HG02759 (cell line): ENCODE measurements at regions not wholly inside any gene's neighbourhood (a gene's known extent, or its start where the extent isn't known, plus 50 kb on each side); places are given as distances from the start of the nearest gene placed in this dataset.

Experiments
- ATAC-seq: cut with Tn5 transposase; IDR thresholded peaks from one replicate; pipeline ENCODE4 v1.9.1; 2021; ENCODE audit warnings: mild to moderate bottlenecking, moderate library complexity; ENCODE audit not compliant: unreplicated experiment

DNA sequence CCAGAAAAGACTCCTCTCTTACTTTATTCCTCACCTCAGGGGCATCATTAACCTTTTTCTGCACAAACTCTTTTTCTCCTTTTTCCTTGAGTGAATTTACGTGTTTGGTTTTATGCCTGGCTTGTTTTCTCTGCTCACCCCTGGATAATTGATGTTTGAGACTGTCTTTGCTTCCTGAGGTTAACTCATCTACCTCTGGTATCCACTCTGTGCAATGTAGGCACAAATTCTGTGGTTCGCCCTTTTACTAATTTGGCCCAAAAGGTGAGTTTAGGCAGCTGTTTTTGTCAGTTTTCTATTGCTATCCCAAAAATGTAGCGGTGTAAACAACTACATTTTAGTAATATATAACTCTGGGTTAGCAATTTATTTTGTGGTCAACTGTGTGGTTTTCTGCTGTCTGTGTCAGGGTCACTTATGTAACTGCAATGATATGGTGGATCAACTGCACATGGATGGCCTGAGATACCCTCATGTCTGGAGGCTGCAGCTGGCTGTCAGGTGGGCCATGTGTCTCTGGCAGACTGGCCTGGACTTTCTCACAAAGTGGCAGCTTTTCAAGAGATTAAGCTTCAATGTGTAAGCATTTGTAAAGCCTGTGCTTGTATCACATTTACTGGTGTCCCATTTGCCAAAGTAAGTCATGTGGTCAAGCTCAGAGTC lies 329.7 kb downstream of the FSIP2 start:
- peak; percentile 68 for ATAC-seq

DNA sequence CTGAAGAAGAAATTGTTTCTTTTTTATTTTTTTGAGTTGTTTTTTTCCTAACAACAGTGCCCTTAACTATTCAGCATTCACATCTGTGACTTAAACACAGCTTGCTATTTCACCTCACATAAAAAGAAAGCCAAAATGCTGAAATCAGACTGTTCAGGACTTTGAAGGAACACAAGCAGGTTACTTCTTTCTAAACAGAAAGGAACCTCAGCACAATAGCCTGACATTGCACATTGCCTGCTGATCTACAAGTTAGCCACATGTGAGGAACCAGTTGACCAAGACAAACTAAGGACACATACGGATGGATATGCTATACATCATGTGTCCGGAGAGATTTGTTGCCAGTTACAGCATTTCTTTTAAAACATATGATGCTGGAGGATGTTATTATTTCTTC lies 331.1 kb downstream of the FSIP2 start:
- no peak for ATAC-seq

DNA sequence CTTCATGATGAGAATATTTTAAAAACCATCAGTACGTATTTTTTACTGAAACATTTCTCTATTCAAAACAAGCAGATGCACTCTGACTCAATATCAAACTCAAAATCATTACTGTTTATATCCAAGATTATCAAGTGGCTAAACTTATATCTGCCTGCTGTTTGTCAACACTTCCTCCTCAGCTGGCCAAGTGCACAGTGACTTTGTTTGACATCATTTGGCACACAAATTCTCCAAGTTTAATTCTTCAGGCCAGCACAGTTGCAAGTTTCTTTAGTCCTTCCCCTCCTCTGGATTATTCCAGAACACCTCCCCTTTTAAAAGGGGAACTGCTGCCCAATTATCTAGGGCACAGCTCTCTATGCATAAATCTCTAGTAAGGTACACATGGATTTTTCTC lies 346.6 kb downstream of the FSIP2 start:
- ATAC-seq, result no peak

DNA sequence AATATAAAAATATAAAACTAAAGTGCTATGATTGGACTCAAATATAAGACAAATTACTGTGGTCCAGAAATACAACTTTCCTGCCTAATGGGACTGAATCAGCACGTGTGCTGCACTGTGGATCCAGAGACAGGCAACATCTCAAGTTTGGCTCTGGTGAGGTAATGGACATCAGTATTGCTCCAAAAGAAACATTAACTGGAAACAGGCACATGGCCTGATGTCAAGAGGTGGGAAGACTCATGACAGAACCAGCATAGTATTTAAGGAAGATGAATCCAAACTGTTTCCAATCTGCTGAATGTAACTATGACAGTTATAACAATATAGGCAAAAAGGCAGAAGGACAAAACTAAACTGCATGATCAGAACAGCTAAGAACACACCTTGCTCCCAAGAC lies 354.6 kb downstream of the FSIP2 start:
- ATAC-seq, result no peak

DNA sequence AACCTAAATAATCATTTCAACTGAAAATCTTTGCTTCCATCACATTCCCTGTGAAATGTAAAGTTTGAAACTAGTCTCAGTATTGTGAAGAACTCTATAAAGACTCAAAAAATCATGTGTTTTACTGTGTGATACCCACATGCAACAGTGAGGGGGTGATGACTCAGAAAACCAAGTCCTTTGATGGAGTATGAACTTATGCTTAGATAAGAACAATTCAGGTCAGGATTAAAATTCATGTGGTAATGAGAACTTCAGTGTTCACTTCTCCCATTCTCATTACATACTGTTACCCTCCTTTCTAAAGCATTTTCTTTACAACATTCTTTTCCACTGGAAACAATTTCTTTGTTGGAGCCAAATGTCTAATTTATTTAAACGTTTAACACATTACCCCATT lies 360.2 kb downstream of the FSIP2 start:
- ATAC-seq, result no peak

DNA sequence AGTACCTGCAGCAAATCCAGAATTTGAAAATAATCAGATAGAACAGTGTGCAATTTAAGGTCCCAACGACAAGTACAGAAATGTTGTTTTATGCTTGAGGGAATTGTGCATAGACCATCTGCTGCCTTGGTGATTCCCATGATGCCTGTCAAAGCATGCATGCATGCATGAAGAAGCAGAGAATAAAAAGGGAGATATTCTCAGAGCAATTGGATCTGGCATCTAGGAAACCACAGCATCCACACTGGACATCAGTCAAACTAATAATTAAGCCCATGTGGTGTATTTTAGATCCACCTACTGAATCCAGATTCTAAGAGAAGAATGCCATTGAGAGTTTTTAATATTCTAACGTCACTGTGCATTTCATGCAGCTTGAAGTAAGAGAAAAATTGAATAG lies 361.2 kb downstream of the FSIP2 start:
- ATAC-seq, result no peak

DNA sequence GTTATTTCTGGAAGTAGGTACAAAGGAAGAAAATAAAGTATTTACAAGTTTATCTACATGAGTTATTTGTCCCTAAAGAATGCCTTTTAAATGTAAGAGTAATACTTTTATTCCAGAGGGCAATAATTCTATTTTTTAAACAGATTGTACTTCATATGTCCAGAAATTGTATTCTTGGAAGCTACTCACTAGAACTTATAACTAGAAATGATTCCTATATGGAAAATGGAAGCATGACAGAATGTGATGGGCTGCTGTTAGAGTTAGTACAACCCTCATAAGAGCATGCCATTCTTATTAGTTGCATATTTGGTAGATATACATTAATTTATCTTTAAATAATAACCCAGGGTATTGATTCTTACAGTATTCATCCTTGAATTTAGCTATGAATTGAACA lies 362.0 kb downstream of the FSIP2 start:
- no peak for ATAC-seq

DNA sequence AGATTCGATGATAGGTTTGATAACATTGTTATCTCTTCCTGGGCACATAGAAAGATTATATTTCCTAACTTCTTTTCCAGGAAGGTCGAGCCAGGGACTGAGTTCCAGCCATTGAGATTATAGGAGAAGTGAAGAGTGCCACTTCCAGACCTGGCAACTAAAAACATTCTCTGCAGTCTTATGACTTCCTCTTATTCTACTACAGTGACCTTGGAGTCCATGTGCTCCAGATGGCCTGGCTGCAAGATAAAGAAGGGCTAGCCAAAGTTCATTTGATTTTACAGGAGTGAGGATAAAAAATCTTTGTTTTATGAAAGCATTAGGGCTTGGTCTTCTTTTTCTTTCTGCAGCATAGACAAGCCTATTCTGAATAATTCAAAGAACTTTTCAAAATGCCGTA lies 363.0 kb downstream of the FSIP2 start:
- ATAC-seq, result no peak

DNA sequence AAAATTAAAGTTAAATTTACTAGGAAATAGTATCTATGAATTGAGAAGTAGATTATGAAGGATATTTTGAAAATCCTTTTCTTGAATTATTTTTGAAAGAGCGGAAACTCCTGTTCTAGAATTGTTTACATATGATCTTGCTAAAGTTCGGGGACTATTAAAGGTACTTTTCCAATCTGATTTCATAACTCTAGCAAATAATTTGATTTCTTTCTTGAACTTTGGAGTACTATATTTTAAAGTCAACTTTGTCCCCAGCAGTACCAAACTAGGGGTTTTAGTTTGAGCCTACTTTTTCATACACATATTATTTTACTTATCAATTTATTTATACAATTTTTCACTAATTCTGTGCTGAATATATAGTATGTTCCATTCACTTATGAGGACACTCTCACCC lies 364.7 kb downstream of the FSIP2 start:
- no peak for ATAC-seq

DNA sequence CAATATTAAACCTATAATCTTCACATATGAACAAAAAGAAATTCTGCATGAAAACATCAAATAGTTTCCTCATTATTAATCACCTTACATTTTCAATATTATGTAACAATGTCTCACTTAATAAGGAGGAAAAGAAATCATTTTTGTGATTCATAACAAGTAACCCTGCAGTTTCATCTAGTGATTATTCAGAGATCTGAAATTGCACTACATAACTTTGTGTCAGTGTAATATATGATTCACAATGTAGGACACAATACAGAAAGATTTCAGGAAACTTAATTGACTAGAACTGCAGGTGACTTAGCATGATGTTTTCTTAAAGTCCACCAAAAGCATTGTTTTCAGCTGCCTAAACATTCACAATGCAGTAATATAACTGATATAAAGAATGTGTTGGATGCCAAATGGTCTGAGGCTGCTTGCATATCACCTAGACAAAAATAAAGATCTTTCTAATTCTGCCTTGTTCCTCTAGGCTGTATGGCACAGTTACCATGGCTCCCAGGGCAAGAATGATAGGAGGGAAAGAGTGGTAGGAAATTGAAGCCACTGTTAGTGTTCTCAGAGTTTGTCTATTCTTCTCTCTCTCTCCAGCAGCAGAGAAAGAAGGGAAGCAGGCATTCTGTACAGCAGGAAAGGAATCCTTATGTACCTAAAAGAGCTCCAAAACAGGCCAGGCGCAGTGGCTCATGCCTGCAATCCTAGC lies 366.6 kb downstream of the FSIP2 start:
- no peak for ATAC-seq

DNA sequence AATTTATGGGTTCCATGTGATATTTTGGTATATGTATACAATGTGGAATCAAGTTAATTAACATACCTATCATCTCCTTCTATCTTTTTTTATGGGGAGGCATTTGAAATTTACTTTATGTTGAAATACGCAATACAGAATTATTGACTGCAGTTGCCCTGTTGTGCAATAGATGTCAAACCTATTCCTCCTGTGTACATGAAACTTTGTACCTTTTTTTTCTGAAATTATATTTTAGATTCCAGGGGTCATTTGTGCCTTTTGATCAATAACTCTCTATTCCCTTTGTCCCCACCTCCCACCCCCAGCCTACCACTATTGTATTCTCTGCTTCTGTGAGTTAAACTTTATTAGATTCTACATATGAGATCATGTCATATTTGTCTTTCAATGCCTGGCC lies 369.9 kb downstream of the FSIP2 start:
- no peak for ATAC-seq

DNA sequence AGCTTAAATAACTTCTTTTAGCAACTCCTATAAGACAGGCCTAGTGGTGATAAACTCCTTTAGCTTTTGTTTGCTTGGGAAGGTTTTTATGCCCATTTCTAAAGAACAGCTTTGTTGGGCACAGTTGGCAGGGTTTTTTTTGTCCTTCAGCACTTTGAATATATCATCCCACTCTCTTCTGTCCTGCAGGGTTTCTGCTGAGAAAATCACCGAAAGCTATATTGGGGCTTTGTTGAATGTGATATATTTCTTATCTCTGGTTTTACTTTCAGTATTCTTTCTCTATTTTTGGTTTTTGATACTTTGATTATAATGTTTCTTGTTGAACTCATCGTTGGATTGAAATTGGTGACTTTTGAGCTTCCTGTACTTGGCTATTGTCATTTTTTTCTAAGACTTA lies 372.8 kb upstream of the ZC3H15 start:
- no peak for ATAC-seq

DNA sequence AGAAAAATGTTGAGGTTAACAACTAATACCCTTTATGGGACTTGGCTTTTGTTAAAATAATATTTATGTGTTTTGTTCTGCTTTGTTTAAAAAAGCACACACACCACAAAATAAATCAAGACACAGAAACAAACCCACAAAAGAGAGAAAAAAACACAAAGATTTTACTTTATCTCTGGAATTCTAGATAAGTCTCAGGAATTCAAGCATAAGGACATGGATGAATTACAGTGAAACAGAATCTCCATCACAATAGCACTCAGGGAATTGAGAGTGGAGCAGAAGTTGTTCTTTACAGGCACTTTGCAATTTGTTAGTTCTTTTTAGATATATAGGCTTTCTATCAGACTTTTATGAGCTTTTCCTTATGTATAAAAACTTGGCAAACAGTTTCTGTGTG lies 360.9 kb upstream of the ZC3H15 start:
- no peak for ATAC-seq

DNA sequence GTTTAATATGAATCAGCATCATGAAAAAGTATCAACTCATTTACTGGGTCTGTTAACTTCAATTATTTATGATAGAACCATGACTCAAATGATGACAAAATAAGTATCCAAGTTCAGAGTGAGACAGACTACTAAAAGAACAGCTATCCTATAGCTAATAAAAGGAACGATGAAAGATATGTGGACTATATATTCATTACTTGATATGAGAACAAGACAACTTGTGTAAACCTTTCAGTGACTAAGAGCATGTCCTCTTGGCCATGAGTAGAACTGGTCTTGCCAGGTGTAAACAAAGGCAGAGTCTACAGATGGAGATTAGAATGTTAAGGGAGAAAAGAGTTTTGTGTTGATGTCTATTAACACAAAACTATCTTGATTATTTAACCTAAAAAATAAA lies 360.4 kb upstream of the ZC3H15 start:
- ATAC-seq, result no peak

DNA sequence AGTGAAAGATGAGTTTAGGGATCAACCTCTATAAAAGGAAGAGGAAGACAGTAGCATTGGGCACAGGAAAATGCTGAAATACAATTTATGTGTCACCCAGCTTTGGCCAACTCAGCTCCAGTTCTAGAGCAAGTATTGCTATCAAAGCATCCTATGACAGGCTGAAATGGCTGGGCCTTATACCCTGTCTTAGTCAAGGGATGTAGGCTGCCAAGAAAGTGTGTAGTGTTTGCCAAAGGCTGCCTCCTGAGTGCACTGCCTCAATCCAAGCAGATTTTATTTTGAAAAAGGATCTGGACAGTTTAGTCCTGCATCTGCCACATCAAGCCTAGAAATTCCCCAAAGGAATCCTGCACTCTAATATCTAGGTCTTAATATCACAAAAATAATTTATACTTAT lies 359.9 kb upstream of the ZC3H15 start:
- ATAC-seq, result no peak

DNA sequence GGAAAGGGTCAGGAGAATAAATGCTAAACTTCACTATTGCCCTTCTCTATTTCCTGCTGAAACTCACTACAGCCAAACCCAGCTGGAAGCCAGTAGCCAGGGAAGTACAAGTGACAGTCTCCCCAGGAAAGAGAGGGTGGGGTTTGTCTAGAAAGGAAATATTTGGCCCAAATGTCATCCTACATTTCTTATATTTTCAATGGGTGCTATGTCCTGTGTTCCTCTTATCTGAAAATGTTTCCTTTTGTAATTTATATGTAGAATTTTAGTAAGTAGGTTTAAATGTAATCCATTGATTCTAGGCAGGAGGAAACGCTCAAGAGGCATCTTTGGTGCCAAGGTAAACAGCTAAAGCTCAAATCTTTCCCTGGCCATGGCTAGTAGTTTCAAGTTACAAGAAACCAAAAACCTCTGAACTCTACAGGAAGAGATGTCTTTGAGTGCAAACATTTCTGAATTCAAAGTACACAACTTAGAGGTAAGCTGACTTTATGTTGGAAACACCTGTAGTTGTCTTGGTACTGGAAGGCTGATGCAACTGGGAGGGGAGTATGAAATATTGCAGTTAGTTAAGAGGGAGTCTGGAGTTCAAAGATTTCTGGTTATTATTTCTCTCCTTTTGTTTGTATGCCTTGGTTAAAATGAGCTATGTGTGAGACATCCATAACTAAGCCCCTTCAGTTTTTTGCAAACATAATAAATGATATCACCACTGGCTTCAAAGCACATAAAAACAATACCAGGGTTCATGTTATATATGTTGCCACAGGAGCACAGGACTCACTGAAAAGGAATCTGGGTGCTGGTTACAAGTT lies 356.1 kb upstream of the ZC3H15 start:
- ATAC-seq, result no peak

DNA sequence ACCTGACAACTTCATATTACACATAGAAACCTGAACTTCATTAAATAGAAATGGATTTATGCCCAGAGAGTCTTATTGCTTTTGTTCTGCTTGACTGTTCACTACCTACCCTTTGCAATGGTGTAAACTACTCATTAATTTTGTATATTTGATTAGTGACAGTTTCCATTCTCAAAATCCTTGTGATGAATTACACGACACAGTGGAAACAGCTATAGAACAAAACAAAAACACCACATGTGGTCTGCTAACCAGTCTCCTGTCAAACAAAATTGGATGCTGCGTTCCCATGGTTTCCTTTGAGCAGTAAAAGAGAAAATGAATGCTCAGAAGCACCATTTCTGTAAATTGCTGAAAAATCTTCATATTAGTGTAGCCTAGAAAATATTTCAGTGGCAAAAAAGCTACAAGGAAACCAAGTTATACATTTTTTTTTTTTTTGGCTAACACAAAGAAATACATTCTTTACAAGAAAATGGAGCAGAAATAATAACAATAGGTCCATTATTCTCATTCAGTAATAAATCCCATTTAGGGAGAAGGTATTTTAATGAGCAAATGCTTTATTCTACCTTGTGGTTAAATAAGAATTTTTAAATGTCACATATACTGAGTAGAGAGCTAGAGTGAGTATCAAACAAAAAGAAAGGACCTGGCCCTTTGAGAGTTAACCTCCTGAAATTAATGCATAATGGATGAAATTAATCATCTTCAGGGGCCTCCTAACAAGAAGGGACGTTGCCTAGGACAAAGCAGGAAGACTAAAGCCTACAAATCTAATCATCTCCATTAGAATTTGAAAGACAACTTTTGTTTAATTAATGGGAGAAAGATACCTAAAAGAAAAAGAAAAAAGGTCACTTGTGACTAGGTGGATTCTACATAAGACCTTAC lies 355.1 kb upstream of the ZC3H15 start:
- no peak for ATAC-seq

DNA sequence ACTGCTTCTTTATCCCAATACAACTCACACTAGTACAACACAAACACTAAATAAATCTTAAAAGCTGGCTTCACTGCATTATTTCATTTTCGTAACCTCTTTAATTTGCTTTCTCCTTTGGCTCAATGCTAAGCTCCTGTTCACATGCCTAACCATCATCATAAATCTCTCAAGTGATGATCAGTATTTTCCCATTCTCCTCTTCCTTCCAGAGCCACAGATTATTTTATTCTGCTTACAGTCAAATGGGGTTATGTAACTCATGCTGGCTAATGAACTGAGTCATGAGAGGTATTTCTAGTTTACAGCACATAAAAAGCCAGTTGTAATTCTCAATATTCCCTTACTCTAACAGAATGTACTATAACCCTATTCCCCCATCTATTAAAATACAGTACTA lies 350.4 kb upstream of the ZC3H15 start:
- ATAC-seq, result no peak

DNA sequence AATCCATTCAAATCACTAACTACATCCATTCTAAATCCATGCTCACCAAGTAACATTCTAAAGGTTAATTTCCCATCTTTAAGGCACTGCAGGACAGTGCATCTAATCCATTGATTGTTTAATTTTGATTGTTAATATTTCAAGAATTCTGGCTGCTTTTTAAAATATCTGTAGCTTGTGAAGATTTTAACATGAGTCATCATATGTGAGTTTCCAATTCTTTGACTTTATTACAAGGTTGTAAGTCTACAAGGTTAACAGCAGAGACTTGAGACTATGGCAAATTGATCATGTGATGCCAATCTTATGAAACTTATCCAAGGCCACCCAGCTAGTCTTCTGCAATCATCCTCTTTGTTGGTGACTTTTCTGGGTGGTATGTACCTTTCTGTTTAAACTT lies 349.2 kb upstream of the ZC3H15 start:
- no peak for ATAC-seq

DNA sequence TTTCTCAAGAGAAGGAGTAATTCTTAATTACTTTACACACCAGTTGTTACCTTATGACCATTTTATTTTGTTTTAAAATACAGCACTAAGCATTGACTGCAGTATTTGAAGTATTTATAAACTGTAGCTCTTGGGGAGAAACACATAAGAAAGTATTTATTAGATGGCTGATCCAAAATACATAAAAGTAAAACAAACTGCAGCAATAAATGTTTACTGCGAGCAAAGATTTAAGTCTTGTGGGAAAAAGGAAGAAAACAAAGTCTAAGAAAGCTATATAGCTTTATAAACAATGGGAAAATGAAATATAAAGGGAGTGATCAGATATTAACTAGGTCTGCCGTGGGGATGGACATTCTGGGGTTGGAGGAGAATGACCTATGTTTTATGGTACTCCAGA lies 347.2 kb upstream of the ZC3H15 start:
- no peak for ATAC-seq

DNA sequence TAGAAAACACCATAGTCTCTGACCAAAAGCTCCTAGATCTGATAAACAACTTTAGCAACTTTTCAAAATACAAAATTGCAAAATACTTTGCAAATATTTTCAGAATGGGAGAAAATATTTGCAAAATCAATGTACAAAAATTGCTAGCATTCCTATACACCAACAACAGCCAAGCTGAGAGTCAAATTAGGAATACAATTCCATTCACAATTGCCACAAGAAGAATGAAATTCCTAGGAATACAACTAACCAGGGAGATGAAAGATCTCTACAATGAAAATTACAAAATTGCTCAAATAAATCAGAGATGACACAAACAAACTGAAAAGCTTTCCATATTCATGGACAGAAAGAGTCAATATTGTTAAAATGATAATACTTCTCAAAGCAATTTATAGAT lies 327.0 kb upstream of the ZC3H15 start:
- ATAC-seq, result no peak
